ENCODE measurements at regions not wholly inside any gene's neighbourhood (a gene's known extent, or its start where the extent isn't known, plus 50 kb on each side); places are given as distances from the start of the nearest gene placed in this dataset.
A peak's percentile ranks its signal among the peaks of the same experiment; 100 is the strongest.
"Not testable (repeated sequence)": the region's sequence is repeated elsewhere in the genome, so short reads cannot be mapped to it uniquely, and the experiment has no call there.

- not testable (repeated sequence) for DNase-seq
These were observed 481.0 kb upstream of the GNPDA2 start for GRCh38 chr4:45207241-45207863.

GRCh38 chr4:45199736-45200135, 473.4 kb upstream of the GNPDA2 start:
- DNase-seq = no peak

DNA sequence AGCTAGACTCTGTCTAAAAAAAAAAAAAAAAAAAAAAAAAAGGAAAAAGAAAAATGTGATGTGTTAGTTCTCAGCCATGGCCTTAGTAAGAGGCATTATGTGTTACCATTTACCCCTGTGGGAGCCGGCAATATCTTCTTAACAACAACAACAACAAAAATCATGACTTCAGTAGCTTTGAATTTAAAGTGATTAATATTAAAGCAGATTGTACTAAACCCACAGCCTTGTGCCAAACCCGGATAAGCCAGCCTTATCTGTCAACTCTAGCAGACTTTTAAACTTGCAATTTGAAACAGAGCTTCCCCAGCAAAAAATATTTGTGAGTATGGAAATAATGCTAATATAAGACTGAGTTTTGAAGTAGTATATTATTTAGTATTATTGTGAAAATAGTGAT, 462.1 kb upstream of the GNPDA2 start:
- no peak for DNase-seq

DNA sequence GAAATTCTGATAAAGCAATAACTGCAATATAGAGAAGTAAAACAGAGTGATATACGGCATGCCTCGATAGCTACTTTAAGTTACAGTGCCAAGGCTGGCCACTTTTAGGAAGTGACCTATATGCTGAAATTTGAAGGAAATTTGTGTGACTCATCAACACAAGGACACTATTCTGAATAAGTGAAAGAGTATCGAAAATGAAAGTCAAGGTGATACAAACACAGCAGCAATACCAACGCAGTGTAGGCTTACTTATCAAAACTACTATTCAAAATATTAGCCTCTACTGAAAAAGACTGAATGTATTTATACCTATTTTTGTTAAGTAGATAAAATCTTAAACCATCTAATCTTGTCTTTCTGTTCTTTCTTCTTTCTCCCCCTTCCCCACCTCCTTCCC, 459.9 kb upstream of the GNPDA2 start:
- no peak for DNase-seq

DNA sequence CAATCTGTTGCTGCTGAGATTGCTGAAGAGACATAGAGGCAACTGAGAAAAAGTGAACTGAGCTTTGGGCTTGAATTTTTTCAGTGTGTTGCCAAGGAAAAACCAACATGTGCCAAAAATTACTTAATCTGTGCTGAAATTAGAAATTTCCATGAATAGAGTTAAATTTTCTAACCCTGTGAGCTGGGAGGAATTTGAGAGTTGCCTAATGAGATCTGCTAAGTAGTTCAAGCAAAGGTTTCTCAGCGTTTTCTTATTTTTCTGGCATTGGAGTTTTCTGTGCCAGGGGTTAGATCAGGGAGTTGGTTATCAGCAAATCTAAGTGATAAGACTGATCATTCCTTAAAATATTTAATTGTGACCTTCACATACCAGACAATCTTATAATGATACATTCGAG, 457.5 kb upstream of the GNPDA2 start:
- DNase-seq = no peak

DNA sequence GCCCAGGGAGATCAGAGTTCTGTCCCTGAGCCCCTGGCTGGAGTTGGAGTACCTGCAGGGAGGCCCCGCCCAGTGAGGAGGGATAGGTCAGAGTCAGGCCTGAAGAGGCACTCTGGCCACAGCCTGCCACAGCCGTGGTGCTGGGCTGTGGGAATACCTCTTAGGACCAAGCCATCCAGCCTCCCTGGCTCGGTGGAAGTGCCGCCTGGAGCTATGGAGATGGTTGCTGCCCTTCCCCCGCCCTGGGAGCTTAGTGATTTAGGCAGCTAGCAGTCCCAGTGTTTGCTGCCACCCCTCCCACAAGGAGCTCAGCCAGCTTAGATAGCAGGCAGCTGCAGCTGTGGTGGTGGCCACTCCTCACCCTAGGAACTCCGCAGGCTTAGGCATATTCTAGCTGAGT, 446.3 kb upstream of the GNPDA2 start:
- DNase-seq = no peak

DNA sequence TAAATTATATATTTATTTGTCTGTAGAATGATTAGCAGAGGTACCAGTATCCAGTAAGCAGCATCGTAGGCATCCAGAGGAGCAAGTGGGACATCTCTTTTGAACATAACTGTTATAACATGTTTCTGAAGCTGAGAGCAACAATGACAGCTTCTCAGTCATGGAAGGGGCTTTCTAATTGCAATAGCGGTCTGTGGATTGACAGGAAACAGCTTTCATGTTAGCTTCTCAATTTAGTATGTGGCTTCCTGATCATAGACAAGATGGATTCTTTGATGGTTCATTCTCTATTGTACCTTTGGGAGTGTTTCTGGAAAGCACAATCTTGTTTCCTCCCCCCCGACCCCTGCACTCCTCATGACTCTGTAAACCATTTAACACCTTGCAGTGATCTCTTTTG, 434.6 kb upstream of the GNPDA2 start:
- no peak for DNase-seq

- DNase-seq = no peak
These were observed 428.9 kb upstream of the GNPDA2 start for GRCh38 chr4:45155081-45155777.

DNA sequence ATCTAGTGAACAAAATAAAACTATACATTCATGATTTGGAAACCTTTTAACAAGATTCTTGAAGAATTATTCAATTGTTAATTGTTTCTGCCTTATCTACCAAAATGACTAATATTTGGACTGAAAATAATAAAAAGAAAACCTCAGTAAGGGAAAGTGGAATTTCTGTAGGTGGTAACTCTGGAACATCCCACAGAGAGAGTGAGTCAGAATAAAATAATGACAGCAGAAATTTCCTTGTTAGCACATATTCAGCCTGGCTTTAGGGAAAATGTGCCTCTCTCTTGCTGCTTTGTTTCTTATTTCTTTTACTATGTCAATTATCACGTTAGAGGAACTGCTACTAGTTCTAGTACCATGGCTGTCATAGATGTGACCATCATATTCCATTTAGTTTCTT, 421.5 kb upstream of the GNPDA2 start:
- no peak for DNase-seq

DNA sequence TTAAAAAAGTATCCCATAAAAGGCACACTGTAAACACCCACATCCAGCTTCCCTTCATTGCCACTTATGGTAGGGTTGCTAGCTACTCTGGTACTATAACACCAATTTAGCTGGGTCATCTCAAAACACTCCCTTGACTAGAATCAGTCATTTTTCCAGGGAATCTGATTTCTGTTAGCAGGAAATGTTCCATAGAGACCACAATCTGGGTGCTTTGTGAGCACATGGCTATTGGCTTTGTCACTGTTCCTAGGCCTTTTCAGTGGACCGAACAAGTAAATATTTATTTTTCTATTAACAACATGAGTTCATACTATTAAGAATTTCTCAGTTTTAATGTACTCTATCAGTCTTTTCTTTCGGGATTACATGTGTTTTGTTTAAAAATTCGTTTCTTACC, 404.7 kb upstream of the GNPDA2 start:
- no peak for DNase-seq

GRCh38 chr4:45122406-45122805, 396.1 kb upstream of the GNPDA2 start:
- DNase-seq = no peak

- no peak for DNase-seq
These were observed 395.1 kb upstream of the GNPDA2 start for GRCh38 chr4:45121426-45121975.

- DNase-seq = no peak
These were observed 393.8 kb upstream of the GNPDA2 start for GRCh38 chr4:45120163-45120562.

DNA sequence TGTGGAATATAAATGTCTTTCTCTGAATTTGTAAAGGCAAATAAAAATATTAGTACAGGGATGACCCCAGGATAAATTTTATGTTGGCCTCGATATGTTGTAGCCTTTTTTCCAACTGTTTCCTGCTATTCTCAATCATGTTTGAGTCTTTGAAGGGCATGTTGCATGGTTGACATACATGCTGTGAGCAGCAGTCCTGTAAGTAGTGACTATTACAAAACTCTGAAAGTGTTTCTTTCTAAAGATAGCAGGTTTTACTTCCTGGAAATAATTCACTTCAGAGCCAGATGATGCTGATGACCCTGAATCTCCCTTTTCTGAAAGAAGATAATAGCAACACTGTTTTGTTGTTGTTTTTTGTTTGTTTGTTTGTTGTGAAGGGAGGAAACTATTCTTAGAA, 393.0 kb upstream of the GNPDA2 start:
- no peak for DNase-seq

- DNase-seq = peak; percentile 3
These were observed 376.4 kb upstream of the GNPDA2 start for GRCh38 chr4:45102716-45103115.

DNA sequence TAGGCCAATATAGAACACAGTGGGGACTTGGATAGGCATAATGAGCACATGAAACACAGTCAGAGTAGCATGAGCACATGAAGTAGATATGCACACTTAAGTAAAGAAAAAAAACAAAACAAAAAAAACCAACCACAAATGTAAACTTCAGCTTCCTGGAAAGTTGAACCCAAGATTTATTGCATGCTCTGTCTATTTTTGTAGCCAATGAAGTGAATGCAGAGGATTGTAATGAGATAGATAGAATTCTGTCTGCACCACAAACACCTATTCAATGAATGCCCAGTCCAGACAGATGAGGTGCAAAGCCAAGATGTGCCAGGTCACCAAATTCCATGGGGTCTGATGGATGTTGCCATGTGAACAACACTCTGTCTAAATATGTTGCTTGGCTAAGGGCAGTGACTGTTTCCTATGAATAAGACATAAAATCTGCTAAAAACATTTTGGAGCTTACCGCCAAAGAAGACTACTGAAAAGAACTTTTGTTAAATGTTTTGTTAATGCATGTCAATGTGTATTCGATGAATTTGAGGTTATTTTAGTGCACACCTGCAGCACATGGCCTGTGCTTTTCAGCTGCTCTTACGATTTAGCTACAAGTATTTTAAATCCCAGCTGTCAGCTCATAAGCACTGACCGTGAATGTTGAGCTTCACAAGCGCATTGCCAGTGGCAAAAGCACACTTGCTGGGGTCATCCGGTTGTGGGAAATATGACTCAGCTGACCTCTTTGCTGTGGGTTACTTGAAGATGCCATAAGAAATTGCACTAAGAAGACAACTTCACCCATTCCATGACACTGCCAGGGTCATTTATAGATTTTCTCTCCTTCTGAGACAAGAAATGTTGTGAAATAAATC, 374.8 kb upstream of the GNPDA2 start:
- DNase-seq = peak; percentile 57

- no peak for DNase-seq
These were observed 373.1 kb upstream of the GNPDA2 start for GRCh38 chr4:45099471-45099870.

DNA sequence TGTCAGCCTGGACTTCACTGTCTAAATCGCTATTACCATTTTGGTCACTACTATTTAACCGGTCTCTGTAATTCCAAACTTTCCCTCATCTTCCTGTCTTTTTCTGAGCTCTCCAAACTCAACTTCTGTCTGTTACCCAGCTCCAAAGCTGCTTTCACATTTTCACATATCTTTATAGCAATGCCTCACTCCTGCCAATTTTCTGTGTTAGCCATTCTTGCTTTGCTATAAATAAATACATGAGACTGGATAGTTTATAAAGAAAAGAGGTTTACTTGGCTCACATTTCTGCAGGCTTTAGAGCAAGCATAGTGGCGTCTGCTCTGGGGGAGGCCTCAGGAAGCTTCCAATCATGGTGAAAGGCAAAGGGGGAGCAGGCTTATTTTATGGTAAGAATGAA, 368.3 kb upstream of the GNPDA2 start:
- no peak for DNase-seq

DNA sequence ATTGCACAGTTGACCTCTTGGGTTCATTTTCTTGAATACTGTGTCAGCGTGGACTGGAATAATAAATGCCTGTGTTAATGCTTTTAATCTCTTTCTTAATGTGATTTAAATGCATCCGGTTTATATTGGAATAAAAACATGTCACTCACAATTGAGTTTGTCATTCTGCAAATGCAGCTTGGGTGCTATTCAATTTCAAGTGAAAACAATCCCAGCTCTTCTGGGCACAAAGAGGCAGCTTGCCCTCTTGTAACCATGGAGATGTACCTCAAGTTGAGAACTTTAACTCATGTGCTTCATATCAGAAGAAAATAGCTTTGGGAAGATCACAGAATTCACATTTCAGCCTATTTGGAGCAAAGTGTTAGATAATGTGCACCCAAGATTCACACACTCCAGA, 355.7 kb upstream of the GNPDA2 start:
- DNase-seq = no peak

DNA sequence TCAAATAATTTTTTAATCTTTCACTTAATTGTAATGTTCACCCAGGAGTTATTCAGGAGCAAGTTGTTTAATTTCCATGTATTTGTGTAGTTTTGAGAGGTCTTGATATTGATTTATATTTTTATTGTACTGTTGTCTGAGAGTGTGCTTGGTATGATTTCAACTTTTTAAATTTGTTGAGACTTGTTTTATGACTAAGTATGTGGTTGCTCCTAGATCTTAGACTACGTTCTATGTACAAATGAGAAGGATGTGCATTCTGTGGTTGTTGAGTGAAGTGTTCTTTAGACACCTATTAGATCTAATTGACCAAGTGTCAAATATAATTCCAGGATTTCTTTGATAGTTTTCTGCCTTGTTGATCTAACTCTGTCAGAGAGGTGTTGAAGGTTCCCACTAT, 353.3 kb upstream of the GNPDA2 start:
- no peak for DNase-seq

- no peak for DNase-seq
These were observed 351.8 kb upstream of the GNPDA2 start for GRCh38 chr4:45078201-45078600.

DNA sequence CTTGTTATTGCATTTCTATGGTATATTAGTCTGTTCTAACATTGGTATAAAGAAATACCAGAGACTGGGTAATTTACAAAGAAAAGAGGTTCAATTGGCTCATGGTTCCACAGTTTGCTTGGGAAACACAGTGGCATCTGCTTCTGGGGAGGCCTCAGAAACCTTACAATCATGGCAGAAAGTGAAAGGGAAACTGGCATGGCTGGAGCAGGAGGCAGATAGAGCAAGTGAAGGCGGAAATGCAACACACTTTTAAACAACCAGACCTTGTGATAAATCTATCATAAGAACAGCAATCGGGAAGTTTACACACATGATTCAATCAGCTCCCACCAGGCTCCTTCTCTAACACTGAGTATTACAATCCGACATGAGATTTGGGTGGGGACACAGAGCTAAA, 346.6 kb upstream of the GNPDA2 start:
- DNase-seq = no peak

DNA sequence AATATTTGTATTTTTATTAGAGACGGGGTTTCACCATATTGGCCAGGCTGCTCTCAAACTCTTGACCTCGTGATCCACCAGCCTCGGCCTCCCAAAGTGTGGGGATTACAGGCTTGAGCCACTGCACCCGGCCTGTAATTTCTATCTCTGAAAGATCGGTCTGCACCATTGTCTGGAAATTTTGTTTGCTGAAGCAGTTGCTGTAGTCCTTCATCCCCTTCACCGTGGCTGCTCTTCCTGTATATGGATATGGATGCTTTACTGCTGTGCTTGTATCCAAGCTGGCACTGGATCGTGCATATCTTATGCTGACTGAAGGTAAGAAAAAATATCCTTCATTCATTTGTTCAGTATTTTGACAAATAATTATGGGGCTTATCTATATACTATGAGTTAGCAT, 338.4 kb upstream of the GNPDA2 start:
- DNase-seq = no peak

DNA sequence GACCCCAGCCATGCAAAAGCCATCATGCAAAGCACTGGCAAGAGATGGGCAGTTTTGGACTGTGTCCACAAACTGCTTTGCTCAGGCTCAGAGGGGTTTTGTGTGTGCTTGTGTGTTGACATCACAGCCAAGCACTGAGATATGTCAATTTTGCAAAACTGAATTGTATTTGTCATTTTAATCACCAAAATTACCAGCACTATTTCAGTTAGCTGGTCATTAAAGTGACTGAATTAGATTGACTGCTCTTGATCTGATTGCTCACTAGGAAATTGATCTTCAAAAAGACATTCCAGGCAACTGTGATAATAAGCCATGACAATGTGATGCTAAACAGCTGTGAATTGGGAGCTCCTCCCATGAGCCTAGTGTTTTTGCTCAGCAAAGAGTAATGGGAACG, 337.3 kb upstream of the GNPDA2 start:
- DNase-seq = peak; percentile 31

Measured in retina (tissue), 1 donor.